Fibroblast of the aortic adventitia (primary cell): ENCODE measurements at regions not wholly inside any gene's neighbourhood (a gene's known extent, or its start where the extent isn't known, plus 50 kb on each side); places are given as distances from the start of the nearest gene placed in this dataset.
A peak's percentile ranks its signal among the peaks of the same experiment; 100 is the strongest.

Experiments
- DNase-seq: peaks from one replicate; pipeline ENCODE4 v3.0.0-alpha.2; 2010; ENCODE audit warnings: low read depth
- H3K4me3 ChIP-seq: 2 replicates; pipeline ENCODE4 v1.5.1; 2011; ENCODE audit warnings: low read depth, mild to moderate bottlenecking, control low read depth, low read length, moderate library complexity
- CTCF ChIP-seq: IDR thresholded peaks from 2 replicates; pipeline ENCODE4 v1.5.1; 2011; ENCODE audit warnings: mild to moderate bottlenecking, low read length, control low read depth, inconsistent platforms; ENCODE audit not compliant: insufficient read depth

GRCh38 chr6:168373389-168373788 lies 53.8 kb upstream of the DACT2 start:
- no peak for DNase-seq
- no peak for TF ChIP-seq CTCF
- no peak overlapping the region for H3K4me3 ChIP-seq

- H3K4me3 ChIP-seq: no peak overlapping the region
- DNase-seq: no peak
- no peak for TF ChIP-seq CTCF
Measured at GRCh38 chr6:168374051-168374502, 54.5 kb upstream of the DACT2 start.

GRCh38 chr6:168374541-168375071 lies 55.0 kb upstream of the DACT2 start:
- DNase-seq: no peak
- no peak overlapping the region for H3K4me3 ChIP-seq
- TF ChIP-seq CTCF: no peak

DNA sequence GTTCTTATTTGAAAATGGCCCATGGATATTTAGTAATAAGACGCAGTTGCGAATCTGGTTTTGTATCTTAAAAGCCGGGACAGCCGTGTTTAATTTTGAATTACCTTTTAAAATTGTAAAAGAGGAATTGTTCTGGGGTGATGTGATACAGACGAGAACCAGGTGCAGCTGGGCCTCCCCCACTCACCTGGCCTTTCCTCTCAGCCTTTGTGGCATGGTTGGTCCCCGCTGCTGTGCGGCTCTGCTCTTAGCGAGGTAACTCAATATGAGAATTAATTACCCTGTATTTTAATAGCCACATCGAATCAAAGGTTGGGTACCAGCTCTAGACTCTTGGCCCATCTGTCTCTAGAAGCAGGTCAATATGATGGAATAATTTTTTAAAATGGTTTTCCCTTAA lies 56.5 kb upstream of the DACT2 start:
- H3K4me3 ChIP-seq: no peak overlapping the region
- no peak for TF ChIP-seq CTCF
- DNase-seq: no peak

GRCh38 chr6:168376811-168377483 lies 57.4 kb upstream of the DACT2 start:
- no peak for DNase-seq
- no peak overlapping the region for H3K4me3 ChIP-seq
- no peak for TF ChIP-seq CTCF

DNA sequence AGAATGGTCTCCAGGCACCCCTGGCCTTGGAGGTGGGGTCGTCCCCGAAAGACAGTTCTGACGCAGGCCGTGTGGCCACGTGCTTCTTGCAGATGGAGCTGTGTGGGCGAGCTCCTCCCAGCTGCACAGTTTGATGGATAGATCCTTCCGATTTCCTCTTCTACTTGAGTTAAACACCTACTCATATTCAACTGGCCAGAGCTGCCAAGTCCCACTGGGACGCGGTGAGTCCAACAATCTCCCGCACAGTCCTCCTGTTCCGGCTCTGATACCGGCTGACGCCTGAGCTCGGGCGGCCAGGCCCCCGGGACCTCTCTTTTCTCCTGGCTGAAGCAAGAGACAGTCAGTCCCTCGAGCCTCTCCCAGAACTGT lies 57.9 kb upstream of the DACT2 start:
- H3K4me3 ChIP-seq: no peak overlapping the region
- no peak for TF ChIP-seq CTCF
- DNase-seq: peak; percentile 13
